Erythroblast (primary cell): ENCODE measurements at regions not wholly inside any gene's neighbourhood (a gene's known extent, or its start where the extent isn't known, plus 50 kb on each side); places are given as distances from the start of the nearest gene placed in this dataset.
"Not testable (repeated sequence)": the region's sequence is repeated elsewhere in the genome, so short reads cannot be mapped to it uniquely, and the experiment has no call there.

Experiments used
- DNase-seq, 2 experiments: peaks; one replicate each; lab custom pipeline; 2025; lab: John Stamatoyannopoulos, UW
- GATA1 ChIP-seq: IDR thresholded peaks from 2 replicates; pipeline ENCODE4 v1.6.1; 2011; ENCODE audit warnings: low read depth, mild to moderate bottlenecking, control low read depth, low read length, moderate library complexity
- POLR2A ChIP-seq: IDR thresholded peaks from 2 replicates; pipeline ENCODE4 v1.6.1; 2011; ENCODE audit warnings: mild to moderate bottlenecking, low read length

- TF ChIP-seq GATA1 (no peak), POLR2A (no peak)
- no peak for DNase-seq
These were observed 292.1 kb downstream of the CGGBP1 start for GRCh38 chr3:87766721-87767120.

- no peak for DNase-seq
- TF ChIP-seq GATA1 (no peak), POLR2A (no peak)
These were observed 293.5 kb downstream of the CGGBP1 start for GRCh38 chr3:87765256-87765655.

- no peak for TF ChIP-seq POLR2A
- TF ChIP-seq GATA1, result no peak
- no peak for DNase-seq
These were observed 297.0 kb downstream of the CGGBP1 start for GRCh38 chr3:87761795-87762194.

- TF ChIP-seq POLR2A, result no peak
- TF ChIP-seq GATA1, result no peak
- DNase-seq, result no peak
These were observed 297.5 kb downstream of the CGGBP1 start for GRCh38 chr3:87761341-87761740.

- no peak for TF ChIP-seq GATA1
- no peak for TF ChIP-seq POLR2A
- no peak for DNase-seq
These were observed 302.2 kb downstream of the CGGBP1 start for GRCh38 chr3:87756616-87757015.

- TF ChIP-seq POLR2A (no peak), GATA1 (no peak)
These were observed 303.0 kb downstream of the CGGBP1 start for GRCh38 chr3:87755852-87756251.

GRCh38 chr3:87742250-87742649 lies 316.6 kb downstream of the CGGBP1 start:
- no peak for TF ChIP-seq POLR2A
- no peak for TF ChIP-seq GATA1
- no peak for DNase-seq

More at GRCh38 chr3:87755852-87756251, 303.0 kb downstream of the CGGBP1 start:
- DNase-seq, result no peak

- DNase-seq, result not testable (repeated sequence)
These were observed 317.9 kb downstream of the CGGBP1 start for GRCh38 chr3:87740894-87741293.

- not testable (repeated sequence) for DNase-seq
These were observed 321.0 kb downstream of the CGGBP1 start for GRCh38 chr3:87737817-87738216.

GRCh38 chr3:87733671-87734367 lies 325.0 kb downstream of the CGGBP1 start:
- TF ChIP-seq POLR2A (no peak), GATA1 (no peak)
- no peak for DNase-seq

GRCh38 chr3:87732294-87732693 lies 326.5 kb downstream of the CGGBP1 start:
- no peak for TF ChIP-seq POLR2A
- no peak for TF ChIP-seq GATA1
- no peak for DNase-seq

GRCh38 chr3:87727783-87728182 lies 331.0 kb downstream of the CGGBP1 start:
- no peak for TF ChIP-seq GATA1
- no peak for TF ChIP-seq POLR2A
- no peak for DNase-seq

- DNase-seq, result no peak
- TF ChIP-seq POLR2A (no peak), GATA1 (no peak)
These were observed 339.7 kb downstream of the CGGBP1 start for GRCh38 chr3:87719060-87719459.

- TF ChIP-seq POLR2A (no peak), GATA1 (no peak)
- no peak for DNase-seq
These were observed 348.3 kb downstream of the CGGBP1 start for GRCh38 chr3:87710511-87710910.

- DNase-seq, result no peak
- TF ChIP-seq GATA1 (no peak), POLR2A (no peak)
These were observed 348.8 kb downstream of the CGGBP1 start for GRCh38 chr3:87710028-87710427.
